ENCODE measurements at regions not wholly inside any gene's neighbourhood (a gene's known extent, or its start where the extent isn't known, plus 50 kb on each side); places are given as distances from the start of the nearest gene placed in this dataset.
"Not testable (repeated sequence)": the region's sequence is repeated elsewhere in the genome, so short reads cannot be mapped to it uniquely, and the experiment has no call there.

DNA sequence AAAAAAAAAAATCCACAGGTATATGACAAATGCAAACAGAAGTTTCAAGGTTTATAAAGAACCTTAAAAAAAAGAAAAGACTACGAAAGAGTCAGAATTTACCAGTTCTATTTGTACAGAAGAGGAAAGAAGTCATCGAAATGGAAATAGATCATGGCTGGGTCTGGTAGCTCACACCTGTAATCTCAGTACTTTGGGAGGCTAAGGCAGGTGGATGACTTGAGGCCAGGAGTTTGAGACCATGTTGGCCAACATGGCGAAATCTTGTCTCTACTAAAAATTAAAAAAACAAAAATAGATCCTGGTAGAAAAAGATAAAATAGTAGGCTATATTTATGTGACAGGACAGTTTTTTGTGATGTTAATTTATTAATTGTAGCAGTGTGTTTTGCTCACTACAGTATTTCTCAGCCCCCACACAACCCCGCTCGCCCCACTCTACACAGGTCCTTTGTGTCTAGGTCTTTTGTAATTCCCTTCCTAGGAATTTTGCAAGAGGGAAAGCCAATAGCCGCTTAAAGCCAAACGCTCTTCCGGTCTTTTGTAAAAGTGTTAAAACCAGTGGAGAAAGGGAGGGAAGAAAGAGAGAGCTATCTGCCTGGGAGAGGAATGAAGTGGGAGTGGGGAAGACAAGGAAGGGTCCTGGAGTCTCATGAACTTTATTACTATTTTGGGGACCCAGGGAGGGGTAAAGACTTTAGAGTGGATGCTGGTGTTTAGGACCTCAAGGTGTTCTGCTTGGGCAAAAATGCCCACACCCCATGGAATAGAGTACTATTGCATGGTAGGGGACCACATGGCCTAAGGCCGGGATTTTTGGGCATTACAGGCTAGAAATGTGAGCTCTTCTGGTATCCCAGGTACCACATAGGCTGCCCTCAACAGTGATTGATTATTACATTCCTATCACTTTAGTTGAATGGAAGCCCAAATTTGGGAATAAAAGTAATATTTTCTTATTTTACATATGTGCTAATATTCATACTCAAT, 59.4 kb upstream of the XPO1 start:
- DNase-seq, result no peak
- no peak for TF ChIP-seq POLR2A (IDR thresholded peaks at IDR 0.05; ENCODE audit: low read length)
- TF ChIP-seq GATA1 (IDR thresholded peaks at IDR 0.05; ENCODE audit: low read depth, low read length), result no peak

DNA sequence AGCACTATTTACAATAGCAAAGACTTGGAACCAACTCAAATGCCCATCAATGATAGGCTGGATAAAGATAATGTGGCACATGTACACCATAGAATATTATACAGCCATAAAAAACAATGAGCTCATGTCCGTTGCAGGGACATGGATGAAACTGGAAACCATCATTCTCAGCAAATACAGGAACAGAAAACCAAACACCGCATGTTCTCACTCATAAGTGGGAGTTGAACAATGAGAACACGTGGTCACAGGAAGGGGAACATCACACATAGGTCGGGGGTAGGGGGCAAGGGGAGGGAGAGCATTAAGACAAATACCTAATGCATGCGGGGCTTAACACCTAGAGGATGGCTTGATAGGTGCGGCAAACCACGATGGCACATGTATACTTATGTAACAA, 56.0 kb upstream of the XPO1 start:
- not testable (repeated sequence) for DNase-seq

DNA sequence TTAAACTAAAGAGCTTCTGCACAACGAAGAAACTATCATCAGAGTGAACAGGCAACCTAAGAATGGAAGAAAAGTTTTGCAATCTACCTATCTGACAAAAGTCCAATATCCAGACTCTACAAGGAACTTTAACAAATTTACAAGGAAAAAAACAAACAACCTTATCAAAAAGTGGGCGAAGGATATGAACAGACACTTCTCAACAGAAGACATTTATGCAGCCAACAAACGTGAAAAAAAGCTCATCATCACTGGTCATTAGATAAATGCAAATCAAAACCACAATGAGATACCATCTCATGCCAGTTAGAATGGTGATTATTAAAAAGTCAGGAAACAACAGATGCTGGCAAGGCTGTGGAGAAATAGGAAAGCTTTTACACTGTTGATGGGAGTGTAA, 55.5 kb upstream of the XPO1 start:
- DNase-seq, result not testable (repeated sequence)

DNA sequence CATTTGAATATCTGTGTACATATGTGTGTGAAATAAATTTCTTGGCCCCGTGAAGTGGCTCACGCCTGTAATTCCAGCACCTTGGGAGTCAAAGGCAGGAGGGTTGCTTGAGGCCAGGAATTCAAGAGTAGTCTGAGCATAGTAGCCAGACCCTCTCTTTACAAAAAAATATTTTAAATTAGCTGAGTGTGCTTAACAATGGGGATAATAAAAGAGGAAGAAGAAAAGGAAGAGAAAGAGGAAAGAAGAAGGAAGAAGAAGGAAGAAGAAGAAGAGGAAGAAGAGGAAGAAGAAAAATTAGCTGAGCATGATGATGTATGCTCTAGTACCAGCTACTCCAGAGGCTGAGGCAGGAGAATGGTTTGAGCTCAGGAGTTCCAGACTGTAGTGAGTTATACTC, 52.1 kb upstream of the XPO1 start:
- no peak for DNase-seq
- no peak for TF ChIP-seq GATA1 (IDR thresholded peaks at IDR 0.05; ENCODE audit: low read depth, low read length)
- no peak for TF ChIP-seq POLR2A (IDR thresholded peaks at IDR 0.05; ENCODE audit: low read length)

DNA sequence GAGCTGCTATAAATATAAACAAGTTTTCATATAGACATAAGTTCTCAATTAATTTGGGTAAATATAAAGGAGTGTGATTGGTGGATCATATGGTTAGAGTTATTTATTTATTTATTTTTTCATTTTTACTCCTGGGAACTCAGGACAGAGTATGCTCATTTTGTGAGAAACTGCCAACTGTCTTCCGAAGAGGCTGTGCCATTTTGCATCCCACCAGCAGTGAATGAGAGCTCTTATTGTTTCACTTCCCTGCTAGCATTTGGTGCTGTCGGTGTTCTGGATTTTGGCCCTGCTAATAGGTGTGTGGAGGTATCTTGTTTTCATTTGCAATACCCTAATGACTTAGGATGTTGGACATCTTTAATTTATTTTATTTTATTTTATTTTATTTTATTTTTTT, 50.4 kb upstream of the XPO1 start:
- DNase-seq, result no peak

More for the DNA sequence above, 50.4 kb upstream of the XPO1 start:
- TF ChIP-seq POLR2A (IDR thresholded peaks at IDR 0.05; ENCODE audit: low read length) (no peak), GATA1 (IDR thresholded peaks at IDR 0.05; ENCODE audit: low read depth, low read length) (no peak)
